ENCODE measurements at regions not wholly inside any gene's neighbourhood (a gene's known extent, or its start where the extent isn't known, plus 50 kb on each side); places are given as distances from the start of the nearest gene placed in this dataset.

DNA sequence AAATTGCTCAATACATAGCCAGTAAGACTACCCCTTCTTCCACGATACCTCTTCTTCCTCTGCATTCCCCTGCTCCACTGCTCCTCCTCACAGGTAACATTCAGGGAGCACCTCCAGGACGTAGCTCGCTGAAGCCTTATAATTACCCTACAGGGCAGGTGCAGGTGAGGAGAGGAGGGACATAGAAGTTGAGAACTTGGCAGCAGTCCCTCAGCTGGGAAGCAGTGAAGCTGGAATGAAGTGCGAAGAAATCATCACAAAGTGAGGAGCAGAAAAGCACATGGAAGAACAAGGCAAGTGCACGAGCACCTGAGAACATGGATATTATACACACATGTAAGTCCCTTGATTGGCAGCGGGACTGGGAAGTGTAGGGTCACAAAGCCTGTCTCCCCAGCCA, 118.2 kb downstream of the HSD17B3 start:
- no peak for DNase-seq (ENCODE audit: low read depth)
- no peak for TF ChIP-seq CTCF (conservative IDR thresholded peaks at IDR 0.05; ENCODE audit: low read depth, low read length)
- no peak overlapping the region for H3K4me3 ChIP-seq (ENCODE audit: low read depth, low read length)

GRCh38 chr9:96178153-96178552, 123.8 kb downstream of the HSD17B3 start:
- no peak for DNase-seq (ENCODE audit: low read depth)
- no peak overlapping the region for H3K4me3 ChIP-seq (ENCODE audit: low read depth, low read length)
- TF ChIP-seq CTCF (conservative IDR thresholded peaks at IDR 0.05; ENCODE audit: low read depth, low read length): no peak

GRCh38 chr9:96177719-96178028, 124.3 kb downstream of the HSD17B3 start:
- DNase-seq (ENCODE audit: low read depth): no peak
- no peak overlapping the region for H3K4me3 ChIP-seq (ENCODE audit: low read depth, low read length)
- TF ChIP-seq CTCF (conservative IDR thresholded peaks at IDR 0.05; ENCODE audit: low read depth, low read length): no peak

- TF ChIP-seq CTCF (conservative IDR thresholded peaks at IDR 0.05; ENCODE audit: low read depth, low read length): no peak
- no peak for DNase-seq (ENCODE audit: low read depth)
- H3K4me3 ChIP-seq (ENCODE audit: low read depth, low read length): no peak overlapping the region
These were observed 124.8 kb downstream of the HSD17B3 start for GRCh38 chr9:96177005-96177718.

DNA sequence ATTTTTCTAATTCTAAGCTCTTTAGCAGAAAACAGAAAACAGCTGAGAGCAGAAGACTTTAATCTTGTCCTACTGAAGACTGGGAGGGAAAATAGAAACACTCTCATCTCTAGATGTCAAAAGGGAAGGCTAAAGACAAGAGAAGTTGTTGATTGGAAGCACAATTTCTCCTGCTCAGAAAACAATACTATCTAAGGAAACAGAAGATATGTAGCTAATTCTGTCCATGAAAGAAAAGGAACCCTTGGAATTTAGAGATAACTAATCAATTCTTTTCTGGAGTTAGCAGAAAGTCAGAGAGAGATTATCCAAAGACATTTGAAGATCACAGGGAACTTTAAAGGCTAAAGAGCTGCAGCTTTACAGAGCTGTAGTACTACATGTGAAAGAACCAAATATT, 126.2 kb downstream of the HSD17B3 start:
- no peak for TF ChIP-seq CTCF (conservative IDR thresholded peaks at IDR 0.05; ENCODE audit: low read depth, low read length)
- no peak overlapping the region for H3K4me3 ChIP-seq (ENCODE audit: low read depth, low read length)
- no peak for DNase-seq (ENCODE audit: low read depth)

- no peak for TF ChIP-seq CTCF (conservative IDR thresholded peaks at IDR 0.05; ENCODE audit: low read depth, low read length)
- DNase-seq (ENCODE audit: low read depth): no peak
- no peak overlapping the region for H3K4me3 ChIP-seq (ENCODE audit: low read depth, low read length)
These were observed 127.0 kb downstream of the HSD17B3 start for GRCh38 chr9:96175001-96175400.

DNA sequence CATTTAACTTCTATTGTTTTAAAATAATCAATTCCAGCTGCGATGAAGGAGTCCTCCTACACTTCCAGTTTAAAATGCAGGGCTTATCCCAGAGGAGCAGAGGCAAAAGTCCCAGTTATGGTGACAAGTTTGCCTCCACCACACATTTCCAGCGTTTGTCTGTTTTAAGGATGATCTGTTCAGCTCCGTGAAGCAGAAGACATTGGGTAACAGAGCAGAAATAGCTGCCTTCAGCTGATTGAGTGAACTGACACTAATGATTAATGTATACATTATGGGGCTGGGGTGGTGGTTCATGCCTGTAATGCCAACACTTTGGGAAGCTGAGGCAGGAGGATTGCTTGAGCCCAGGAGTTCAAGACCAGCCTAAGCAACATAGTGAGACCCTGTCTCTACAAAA, 127.6 kb downstream of the HSD17B3 start:
- no peak for DNase-seq (ENCODE audit: low read depth)
- no peak overlapping the region for H3K4me3 ChIP-seq (ENCODE audit: low read depth, low read length)
- no peak for TF ChIP-seq CTCF (conservative IDR thresholded peaks at IDR 0.05; ENCODE audit: low read depth, low read length)

All from choroid plexus epithelial cell (primary cell).